ENCODE measurements at regions not wholly inside any gene's neighbourhood (a gene's known extent, or its start where the extent isn't known, plus 50 kb on each side); places are given as distances from the start of the nearest gene placed in this dataset.
"Not testable (repeated sequence)": the region's sequence is repeated elsewhere in the genome, so short reads cannot be mapped to it uniquely, and the experiment has no call there.

DNA sequence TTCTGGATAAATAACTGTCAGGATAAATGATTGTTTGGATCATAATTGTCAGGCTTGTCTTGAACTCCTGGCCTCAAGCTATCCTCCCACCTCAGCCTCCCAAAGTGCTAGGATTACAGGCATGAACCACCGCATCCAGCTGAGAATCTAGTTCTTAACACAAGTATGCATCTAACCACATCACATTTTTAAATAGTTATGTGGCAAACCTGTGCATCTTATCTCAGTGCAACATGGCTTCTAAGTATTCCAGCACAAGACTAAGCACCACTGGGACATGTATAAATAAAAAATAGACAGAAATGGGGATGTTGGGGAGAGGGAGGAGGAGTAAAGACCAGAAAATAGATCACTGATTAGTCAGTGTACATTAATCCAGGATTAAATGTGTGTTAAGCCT is 74.7 kb upstream of the TBL1X start:
- DNase-seq = no peak

DNA sequence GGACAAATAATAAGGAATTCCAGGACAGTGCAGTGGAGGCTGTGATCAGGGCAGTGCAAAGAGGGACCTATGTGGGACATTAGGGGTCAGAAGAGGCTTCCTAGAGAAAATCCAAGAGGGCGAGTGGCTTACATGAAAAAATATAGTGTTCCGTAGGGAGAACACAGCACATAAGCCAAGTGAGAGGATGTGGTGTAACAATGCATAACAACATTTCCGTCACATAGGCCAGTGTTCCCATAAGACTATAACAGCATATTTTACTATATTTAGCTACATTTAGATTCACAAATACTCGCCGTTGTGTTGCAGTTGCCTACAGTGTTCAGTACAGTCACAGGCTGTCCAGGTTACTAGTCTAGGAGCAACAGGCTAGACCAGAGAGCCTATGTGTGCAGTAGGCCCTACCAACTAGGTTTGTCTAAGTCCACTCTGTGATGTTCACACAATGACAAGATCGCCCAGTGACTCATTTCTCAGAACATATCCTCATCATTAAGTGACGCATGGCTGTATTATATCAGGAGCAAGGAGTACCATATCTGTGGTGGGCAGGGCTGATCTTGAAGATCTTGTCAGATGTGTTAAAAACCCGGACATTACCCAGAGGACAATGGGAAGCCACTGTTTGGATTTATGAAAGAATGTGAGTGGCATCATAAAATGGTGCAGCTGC is 74.0 kb upstream of the TBL1X start:
- DNase-seq = no peak

DNA sequence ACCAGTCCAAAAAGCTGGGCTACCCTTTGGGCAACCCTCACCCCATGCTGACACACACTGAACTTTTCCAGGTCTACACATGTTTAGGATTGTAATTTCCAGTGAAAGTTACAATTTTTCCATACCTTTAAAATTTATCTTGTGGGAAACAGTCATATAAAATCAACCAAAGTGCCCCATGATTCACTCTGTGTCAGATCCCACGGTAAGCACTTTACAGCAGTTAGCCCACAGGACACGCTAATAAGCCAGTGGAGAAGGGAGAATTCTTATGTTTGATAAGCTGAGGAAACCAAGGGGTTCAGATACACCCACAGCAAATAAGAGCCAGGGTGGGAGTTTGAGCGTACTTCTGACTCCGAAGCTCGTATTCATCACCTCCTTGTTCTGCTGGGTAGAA is 72.4 kb upstream of the TBL1X start:
- no peak for DNase-seq

DNA sequence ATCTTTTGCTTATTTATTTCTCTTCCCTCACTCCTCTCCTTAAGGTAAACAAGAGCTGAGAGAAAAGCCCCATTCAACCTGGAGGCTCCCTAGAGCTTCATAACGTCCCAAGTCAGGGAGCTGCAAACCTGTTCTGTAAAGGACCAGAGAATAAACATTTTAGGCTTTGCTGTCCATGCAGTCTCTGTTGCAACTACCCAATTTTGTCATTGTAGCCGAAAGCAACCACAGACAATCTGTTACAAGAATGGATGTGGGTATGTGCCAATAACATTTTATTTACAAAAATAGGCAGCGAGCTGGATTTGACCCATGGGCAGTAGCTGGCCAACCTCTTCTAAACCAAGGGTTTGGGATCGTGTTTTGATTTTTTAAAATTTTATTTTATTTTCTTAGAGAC is 71.3 kb upstream of the TBL1X start:
- DNase-seq = no peak

DNA sequence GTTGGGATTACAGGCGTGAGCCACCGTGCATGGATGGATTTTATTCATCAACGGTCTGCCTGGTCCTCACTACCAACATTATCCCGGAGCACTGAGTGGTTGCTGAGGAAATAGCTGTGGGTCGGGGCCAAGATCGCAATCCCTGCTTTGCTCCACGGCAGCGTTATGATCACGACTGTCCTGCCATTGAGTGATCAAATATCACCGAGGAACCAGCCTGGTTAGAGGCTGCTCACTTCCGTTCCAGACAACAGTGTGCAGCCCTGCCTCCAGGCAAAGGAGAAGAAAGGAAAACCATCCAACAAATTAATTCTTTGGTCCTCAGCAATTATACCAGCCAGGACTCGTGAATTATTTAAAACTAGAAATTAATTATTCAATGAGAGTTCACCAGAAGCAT is 70.6 kb upstream of the TBL1X start:
- DNase-seq = no peak

DNA sequence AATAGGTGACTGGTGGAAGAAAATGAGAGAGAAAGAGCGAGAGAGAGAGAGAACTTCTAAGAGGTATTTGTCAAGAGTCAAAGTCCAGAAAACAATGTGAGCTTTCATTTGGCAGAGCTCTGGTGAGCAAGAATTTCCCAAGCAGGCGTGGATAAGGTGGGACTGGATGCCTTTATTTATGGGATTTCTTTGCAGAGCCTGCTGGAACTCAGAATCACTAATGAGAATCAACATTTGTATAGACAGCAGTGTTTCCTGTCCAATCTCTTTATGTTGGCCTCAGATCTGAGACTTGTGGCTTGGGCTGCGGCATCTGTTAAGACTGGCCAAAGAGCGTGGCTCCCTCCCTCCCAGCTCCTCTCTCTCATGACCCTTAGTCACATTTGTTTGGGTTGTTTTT is 67.9 kb upstream of the TBL1X start:
- no peak for DNase-seq

DNA sequence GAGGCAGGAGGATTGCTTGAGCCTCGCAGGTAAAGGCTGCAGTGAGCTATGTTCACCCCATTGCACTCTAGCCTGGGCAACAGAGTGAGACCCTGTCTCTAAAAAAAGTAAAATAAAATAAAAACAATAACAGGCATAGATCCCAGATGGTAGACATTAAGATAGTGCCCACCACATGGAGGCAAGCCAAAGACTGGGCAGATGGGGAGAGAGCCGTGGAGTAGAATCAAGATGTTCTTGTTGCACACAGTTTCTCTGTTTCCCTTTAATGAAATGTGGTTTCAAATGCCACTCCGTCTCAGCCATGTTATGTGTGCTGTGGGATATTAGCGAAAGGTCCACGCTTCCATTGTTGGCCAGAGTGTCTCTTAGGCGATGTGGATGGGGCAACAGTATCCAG is 63.8 kb upstream of the TBL1X start:
- DNase-seq = no peak

DNA sequence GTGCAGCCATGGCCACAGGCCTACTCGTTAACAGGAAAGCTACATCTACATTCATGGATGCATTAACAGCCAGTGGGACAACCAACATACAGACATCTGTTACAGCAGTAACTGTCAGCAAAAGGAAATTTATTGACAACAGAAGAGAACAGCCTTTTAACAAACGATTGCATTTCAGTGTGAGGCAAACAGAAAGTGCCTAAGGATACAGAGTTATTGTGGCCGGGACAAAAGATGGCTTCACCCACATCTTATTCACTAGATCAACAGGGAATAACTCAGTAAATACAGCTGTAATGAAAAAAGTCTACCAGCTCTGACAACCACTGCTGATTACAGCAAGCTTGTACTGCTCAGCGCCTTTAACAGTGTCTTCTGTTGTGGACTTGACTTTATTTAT is 61.5 kb upstream of the TBL1X start:
- DNase-seq = no peak

DNA sequence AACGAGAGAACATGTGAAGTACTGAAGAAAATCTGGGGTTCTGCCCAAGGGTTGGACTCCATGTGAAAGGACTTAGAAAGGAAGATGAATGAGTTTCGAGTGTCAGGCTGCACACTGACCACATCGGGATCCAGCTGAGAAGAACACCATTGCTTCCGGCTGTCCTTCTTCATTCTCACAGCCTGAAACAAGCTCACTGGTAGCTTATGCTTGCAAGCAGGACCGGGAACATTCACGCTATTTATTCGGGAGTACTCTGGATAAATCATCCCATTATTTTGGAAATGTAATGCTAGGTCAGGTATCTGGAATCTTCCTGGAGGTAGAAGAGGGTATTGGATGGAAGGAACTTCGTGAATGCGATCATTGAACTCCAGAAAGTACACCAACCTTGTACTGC is 59.2 kb upstream of the TBL1X start:
- DNase-seq = not testable (repeated sequence)

DNA sequence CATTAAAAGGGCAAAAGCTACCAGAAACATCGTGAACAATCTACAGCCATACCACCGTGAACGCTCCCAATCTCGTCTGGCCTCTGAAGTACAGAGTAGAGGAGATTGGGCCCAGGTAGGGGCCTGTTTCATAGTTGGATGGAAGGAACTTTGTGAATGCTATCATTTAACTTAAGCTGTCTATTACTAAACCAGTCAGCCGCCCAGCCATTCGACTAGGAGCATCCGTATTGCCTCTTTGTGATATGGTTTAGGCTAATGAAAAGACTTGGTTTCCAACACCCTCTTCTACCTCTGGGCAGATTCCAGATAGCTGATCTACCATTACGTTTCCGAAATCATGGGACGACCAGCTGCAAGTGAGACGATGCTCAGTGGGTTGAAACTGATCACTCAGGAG is 54.0 kb upstream of the TBL1X start:
- DNase-seq = not testable (repeated sequence)

DNA sequence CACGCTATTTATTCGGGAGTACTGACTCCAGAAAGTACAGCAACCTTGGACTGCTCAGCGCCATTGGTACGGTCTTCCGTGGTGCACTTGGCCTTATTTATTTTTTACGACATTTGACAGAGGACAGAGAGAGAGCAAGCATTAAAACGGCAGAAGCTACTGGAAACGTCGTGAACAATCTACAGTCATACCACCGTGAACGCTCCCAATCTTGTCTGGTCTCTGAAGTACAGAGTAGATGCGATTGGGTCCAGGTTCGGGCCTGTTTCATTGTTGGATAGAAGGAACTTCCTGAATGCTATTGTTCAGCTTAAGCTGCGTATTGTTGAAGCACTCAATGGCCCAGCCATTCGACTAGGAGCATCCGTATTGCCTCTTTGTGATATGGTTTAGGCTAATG is 53.2 kb upstream of the TBL1X start:
- not testable (repeated sequence) for DNase-seq

DNA sequence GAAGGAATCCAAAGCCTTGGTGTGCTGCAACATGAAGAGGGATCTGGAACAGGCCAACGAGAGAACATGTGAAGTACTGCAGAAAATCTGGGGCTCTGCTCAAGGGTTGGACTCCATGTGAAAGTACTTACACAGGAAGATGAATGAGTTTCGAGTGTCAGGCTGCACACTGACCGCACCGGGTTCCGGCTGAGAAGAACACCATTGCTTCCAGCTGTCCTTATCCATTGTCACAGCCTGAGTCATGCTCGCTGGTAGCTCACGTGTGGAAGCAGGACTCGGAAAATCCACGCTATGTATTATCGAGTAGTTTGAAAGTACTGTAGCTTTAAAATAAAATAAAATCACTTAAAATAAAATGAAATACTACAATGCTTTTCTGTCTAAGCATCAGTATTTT is 50.4 kb upstream of the TBL1X start:
- DNase-seq = no peak
